GM18502 (cell line): ENCODE measurements at regions not wholly inside any gene's neighbourhood (a gene's known extent, or its start where the extent isn't known, plus 50 kb on each side); places are given as distances from the start of the nearest gene placed in this dataset.
A peak's percentile ranks its signal among the peaks of the same experiment; 100 is the strongest.
"Not testable (repeated sequence)": the region's sequence is repeated elsewhere in the genome, so short reads cannot be mapped to it uniquely, and the experiment has no call there.

ENCODE experiments used
- ATAC-seq: cut with Tn5 transposase; IDR thresholded peaks from one replicate; pipeline ENCODE4 v1.9.1; 2021; ENCODE audit warnings: mild to moderate bottlenecking; ENCODE audit not compliant: unreplicated experiment, poor library complexity

DNA sequence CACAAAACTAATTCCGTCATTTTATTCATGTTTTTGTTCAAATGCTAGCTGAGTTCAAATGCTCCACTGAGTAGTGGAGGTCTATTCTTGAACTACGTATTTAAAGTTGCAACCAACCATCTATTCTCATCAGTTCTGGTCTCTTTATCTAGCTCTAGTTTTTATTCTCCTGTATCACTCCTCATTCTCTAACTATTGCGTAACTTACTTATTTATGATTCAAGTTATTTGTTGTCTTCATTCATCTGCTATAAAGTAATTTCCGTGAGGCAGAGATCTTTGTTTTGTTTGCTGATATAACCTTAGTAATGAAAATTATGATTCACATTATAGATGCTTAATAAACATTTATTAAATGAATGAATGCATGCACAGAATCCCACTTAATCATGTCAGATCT, 221.6 kb upstream of the ASCC3 start:
- no peak for ATAC-seq

DNA sequence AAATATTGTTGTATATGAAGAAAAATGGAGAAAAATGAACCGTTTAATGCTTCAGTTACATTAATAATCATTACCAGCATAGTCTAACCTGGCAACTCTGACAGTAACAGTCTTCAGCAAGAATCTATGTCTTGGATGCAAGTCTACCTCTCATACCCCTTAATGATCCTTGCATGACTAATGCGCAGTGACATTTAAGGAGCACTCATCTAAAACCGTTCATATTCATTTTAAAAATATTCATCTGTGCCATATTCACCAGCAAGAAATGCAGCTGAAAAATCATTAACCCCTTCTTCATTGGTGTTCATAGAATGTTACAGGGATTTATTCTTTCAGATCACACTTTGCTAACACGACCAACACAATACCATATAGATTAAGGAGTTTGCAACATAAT, 227.2 kb upstream of the ASCC3 start:
- no peak for ATAC-seq

DNA sequence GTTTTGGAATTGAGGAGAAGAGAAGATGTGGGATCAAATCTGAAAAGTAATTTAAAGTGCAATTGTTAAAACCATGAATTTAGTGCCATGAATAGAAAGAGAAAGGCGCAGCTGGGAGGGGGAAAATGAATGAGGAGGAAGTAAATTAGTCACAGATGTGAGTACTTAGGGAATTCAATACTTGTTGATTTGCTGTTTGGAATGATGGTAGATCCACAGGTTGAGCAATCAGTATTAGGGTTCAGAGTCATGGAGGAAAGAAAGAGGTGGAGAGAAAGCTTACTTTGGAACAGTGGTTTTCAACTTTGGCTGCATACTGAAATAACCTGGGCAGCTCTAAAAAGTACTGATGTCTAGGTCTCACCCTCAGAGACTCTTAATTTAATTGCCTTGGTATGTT, 229.7 kb upstream of the ASCC3 start:
- no peak for ATAC-seq

DNA sequence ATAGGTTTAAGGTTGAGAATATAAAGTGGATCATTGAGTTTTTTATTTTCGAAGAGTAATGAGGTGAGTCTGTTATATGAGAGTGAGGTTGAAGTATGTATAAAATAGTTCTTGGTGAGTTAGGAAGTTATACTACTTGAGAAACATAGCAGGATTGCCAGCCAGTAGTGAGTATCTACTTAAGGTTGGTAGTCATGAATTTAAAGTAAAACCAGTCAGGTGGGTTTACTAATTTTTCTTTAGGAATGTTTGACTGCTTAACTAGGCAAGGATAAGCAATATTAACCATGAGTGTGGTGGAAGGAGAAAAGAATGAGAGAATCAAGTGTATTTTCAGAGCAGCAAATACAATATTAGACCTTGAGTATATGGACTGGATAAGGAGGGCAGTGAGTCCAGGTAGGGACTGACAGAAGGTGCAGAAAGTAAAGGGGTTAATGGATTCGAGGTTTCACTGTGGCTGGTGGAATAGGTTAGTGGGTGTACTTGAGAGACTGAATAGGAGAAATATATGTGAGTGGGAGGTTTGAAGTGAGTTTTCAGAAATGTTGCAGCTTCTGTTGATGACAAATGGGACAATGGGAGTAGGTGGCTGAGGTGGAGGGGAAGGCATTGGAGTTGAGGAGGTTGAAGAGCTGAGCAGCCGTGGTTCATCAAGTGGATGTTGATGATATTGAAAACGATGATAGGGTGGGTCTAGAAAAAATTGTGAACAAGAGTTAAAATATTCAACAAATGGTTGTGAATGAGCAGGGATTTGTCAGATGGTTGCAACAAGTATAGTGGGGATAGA, 232.5 kb upstream of the ASCC3 start:
- ATAC-seq = no peak

DNA sequence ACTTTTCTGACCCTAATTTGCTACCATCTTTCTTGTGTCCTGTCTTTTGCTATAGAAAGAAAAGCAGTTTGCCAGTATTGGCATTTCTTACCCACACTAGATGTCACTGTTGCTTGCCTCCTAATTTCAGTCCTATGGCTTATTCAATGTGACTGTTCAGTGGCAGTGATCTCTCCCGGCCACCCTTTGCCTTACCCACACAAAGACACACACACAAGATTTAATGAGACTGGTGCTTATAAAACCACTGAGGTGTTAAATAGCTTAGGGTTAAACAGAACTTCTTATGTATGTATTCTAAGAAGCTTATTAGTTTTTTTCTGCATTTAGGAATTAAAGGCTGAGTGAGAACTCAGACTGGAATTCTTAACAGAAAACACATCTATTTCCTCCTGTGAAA, 233.6 kb upstream of the ASCC3 start:
- peak; percentile 61 for ATAC-seq

DNA sequence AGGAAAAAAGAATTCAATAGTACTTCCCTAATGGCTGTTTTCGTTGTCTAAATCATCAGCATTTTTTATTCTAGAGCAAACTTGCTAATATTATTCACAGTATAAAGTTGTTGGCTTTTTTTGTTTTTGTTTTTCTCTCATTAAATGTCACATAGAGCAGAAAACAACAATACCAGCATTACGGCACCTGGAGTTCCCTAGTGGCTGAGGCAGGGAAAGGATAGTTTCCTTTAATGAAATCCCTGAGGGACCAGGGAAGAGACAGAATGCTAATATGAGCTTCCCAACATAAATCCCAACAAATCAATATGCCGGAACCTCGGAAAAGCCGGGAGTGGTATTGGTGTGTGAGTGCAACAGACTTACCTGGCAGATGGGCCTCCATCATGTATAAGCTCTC, 235.2 kb upstream of the ASCC3 start:
- ATAC-seq = no peak

DNA sequence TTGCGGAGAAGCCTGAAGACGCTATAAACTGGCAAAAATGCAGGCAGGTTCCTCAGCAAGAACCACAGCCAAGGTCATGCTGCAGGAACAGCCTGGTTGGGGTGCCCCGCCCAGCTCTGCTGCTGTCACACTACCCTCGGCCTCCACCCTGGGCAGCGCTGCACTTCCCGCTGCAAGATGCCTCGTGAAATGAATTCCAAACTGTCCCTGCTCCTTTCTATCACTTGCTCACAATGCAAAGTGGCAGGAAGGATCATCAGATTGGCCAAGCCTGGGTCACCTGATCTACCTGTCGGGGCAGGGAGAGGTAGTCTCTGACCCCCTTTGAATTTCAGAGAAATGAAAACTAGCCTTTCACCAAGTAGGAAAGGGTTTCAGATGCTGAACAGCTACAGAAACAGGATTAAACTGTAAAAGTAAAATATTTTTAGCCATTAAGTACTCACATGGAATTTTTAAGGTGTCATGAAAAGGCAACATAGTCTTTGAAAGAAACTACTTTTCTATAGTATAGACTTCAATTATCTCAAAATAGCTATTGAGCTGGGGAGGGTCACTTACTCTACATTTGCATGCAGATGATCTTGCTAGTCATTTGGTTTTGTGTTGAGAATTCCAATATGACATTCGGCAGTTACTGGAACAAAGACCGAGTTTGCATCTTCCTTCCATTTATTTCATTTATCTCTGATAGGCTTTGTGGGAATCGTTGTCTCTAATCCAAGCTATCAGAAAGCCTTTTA, 236.4 kb upstream of the ASCC3 start:
- no peak for ATAC-seq

DNA sequence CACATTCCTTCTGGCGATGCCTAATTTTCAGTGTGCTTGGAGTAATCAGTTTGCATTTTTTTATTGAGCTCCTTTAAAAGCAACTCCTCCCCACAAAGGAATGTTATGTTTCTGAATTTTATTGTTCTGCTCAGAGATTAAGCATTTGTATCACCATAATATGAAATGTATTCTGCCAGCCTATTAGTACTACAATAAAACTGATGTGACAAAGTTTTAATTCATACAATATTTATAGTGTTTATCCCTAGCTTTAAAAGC, 236.9 kb upstream of the ASCC3 start:
- ATAC-seq = no peak

DNA sequence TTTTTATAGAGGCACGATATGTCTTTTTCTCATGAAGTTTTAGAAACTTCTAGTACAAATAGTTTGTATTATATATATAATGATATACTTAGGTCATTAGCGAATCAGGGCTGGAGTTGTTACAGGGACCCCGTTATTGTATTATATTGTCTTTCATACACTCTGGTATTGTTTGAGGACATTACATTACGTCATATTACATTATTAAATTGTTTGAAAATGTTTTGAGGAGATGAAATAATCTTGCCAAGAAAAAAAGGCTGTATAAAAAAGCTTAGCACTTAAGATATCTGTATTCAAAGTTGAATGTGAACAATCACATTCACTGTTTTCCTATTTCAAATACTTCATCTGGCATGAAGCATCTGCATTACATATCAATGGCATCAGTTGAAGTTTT, 239.6 kb upstream of the ASCC3 start:
- ATAC-seq = no peak

DNA sequence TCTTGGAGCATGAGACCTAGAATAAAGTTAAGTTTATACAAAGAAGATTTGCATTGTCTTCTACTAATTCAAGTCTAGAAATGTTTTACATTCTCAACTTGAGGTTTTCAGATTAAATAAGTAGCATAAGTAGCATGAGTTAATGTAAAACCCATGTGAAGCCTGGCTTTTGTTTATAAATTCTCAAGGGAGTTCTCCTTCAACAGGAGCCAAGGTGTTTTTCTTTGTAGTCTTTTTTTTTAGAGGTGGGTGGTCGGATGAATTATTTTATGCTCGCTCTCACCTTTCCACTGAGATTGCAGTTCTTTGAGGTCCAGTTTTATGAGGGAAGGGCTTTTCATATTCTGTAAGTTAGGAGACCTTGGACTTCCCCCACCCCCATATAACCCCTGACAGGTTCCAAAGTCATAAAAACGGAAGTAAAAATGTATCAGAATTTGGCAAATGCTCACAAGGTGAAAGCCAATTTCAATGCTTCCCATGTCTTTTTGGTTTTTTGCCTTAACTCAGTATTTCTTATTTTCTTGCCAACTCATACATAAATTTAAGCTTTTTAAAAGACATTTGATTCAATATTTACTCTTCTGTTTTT, 244.3 kb upstream of the ASCC3 start:
- no peak for ATAC-seq

DNA sequence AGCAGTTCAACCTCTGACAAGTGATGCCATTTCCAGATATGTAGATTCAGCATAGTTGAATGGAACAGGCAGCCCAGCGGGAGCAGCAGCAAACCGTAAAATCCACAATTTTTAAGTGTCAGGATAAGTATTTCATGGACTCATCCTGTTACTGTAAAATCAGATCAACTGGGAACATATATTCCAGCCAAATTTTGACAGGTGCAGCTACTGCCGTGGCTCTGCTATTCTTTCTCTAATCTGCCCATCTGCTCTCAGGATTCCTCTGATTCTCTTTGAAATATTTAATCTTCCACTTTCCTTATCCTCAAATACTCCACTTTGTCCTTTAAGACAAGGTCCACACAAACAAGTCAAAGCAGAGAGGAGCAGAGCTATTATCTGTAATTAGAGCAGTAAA, 245.4 kb upstream of the ASCC3 start:
- ATAC-seq = no peak

DNA sequence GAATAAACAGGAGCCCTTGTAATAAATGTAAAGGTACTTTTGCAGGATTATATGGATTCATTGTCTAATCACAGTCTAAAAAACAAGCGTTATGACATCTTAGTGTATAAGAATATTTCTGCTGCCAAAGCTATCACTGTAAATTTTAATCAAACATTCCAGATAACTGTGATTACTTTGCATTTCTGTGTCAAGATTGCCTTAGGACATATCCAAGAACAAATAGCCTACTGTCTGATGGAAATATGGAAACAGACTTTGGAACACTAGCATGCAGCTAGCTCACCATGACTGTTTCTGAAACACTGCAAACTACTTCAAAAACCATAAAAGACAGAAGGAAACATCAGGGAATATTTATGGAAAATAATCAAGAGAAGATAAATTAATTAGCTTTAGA, 248.7 kb upstream of the ASCC3 start:
- no peak for ATAC-seq

DNA sequence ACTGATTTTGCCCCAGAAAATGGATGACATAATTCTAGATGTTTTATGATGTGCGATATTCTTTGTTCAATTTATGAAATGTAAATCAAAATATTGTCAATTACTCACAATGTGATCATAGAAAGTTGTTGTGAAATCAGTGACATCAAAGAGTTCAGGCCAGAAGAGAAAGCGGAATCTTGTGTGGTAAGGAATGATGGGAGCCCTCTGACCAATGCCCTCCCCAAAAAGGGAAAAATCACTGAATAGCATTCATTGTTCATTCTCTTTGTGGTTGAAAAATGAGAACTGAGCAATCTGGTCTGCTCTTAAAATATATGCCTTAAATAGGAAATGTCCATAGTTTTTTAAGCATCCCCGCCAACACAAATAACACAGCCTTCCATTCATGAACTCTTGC, 247.1 kb upstream of the GRIK2 start:
- ATAC-seq = no peak

DNA sequence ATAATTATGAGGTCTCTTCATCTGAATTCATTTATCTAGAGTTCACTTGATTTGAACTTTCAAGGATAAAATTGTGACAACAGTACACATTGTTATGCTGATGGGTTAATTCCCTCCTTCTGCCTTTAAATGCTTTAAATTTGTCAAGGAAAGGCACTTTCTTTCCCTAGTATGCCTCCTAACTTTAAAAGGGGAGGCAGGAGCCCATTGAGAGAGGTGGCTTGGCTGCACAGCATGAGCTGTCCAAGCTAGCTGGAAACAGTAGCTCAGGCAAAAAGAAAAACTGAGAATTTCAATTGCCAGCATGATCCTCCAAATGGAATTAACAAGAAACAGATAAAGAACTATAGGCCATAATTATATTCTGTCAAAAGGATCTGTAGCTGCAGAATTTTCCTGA, 243.3 kb upstream of the GRIK2 start:
- no peak for ATAC-seq

DNA sequence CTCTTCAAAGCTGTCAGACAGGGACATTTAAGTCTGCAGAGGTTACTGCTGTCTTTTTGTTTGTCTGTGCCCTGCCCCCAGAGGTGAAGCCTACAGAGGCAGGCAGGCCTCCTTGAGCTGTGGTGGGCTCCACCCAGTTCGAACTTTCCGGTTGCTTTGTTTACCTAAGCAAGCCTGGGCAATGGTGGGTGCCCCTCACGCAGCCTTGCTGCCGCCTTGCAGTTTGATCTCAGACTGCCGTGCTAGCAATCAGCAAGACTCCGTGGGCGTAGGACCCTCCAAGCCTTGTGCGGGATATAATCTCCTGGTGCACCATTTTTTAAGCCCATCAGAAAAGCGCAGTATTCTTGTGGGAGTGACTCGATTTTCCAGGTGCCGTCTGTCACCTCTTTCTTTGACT, 235.9 kb upstream of the GRIK2 start:
- ATAC-seq = not testable (repeated sequence)

DNA sequence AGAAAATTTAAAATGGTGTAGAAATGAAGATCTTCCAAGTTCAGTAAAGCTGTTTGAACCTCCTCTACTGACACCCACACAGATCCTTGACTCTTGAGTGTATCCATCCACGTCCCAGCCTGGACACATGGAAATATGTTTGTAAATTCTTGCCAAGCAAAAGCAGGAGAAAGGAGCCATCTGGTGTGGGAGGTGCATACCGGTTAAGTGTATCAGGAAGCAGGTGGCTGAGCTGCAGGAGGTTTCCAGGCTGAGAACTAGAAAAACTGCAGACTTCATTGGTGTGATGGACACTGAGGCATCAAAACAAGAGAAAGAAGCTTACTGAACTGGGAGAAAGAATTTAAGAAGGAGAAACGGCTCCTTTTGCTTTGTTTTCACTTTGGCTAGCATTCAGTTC, 229.9 kb upstream of the GRIK2 start:
- no peak for ATAC-seq

DNA sequence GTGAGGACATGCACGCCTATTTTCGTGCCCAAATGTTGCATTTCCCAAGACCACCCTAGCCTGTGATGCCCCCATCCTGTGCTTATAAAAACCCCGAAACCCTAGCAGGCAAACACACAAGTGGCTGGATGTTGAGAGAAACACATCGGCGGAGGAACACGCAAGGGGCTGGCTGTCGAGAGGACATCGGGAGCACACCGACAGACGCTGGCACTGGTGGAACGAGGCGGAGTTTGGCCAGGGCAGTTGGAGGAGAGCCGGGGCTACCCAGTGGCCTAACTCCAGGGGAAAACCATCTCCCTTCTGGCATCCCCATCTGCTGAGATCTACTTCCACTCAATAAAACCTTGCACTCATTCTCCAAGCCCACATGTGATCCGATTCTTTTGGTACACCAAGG, 225.9 kb upstream of the GRIK2 start:
- no peak for ATAC-seq

DNA sequence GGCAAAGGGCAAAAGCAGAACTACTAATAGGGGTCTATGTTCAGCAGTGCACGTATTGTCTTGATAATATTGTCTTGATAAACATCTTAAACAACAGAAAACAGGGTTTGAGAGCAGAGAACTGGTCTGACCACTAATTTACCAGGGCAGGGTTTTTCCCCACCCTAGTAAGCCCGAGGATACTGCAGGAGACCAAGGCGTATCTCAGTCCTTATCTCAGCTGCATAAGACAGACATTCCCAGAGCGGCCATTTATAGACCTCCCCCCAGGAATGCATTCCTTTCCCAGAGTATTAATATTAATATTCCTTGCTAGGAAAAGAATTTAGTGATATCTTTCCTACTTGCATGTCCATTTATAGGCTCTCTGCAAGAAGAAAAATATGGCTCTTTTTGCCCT, 222.5 kb upstream of the GRIK2 start:
- ATAC-seq = not testable (repeated sequence)

DNA sequence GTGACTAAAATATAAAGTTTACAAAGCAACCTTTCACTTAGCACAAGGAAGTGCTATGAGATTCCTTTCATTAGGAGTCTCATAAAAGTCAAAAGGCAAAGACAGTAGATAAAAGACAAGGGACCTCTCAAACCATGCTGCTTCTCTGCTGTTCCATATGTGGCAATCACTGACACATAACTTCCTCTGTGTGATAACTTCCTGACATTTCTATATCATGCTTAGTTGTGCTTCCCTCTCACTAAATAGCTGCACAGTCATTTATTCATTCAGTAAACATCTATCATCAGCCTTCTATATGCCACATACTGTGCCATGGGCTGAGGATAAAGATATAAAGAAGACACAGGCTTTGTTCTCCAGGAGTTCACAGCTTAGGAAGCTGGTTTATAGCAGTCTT, 214.8 kb upstream of the GRIK2 start:
- no peak for ATAC-seq

DNA sequence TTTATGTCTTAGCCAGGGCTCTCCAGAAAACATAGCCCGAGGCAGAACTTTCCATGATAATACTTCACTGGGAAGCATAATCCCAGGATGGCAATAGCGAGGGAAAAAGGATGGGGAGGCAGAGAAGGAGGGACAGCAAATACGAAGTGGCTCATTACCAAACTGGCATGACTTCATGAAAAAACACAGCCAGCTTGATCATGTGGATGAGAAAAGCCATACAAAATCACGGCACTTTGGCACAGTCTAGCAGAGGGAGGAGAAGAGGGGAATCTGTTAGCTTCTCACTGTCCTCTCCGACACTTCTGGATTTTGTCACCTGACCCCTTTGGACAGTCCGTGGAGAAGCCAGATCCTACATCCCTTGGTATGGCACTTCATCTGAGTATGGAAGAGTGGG, 212.5 kb upstream of the GRIK2 start:
- ATAC-seq = no peak

DNA sequence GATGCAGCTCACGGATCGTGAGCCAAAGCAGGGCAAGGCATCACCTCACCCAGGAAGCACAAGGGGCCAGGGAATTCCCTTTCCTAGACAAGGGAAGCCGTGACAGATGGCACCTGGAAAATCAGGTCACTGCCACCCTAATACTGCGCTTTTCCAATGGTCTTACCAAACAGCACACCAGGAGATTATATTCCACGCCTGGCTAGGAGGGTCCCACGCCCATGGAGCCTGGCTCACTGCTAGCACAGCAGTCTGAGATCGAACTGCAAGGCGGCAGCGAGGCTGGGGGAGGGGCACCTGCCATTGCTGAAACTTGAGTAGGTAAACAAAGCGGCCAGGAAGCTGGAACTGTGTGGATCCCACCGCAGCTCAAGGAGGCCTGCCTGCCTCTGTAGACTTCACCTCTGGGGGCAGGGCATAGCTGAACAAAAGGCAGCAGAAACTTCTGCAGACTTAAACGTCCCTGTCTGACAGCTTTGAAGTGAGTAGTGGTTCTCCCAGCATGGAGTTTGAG, 205.2 kb upstream of the GRIK2 start:
- not testable (repeated sequence) for ATAC-seq

DNA sequence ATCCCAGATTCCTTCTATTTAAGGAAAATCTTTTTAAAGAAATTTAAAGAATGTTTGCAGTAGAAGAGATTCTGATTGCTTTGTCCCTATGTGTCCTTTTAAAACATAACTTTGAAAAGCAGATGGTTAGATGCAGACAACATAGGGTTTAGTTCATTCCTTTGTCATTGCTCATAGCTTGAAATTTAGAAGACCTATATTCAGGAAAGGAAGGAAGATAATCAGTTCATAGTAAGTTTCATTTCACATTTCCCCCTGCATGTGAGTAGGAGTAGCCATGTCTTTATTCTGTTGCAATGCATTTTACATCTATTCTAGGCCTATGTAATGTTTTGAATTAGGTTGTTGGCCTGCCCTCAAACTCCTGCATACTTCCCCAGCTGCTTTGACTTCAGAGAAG, 197.9 kb upstream of the GRIK2 start:
- ATAC-seq = no peak
